Colonic mucosa (tissue), 4 donors: ENCODE measurements at regions not wholly inside any gene's neighbourhood (a gene's known extent, or its start where the extent isn't known, plus 50 kb on each side); places are given as distances from the start of the nearest gene placed in this dataset.

ENCODE experiments used
- DNase-seq: peaks from one replicate; pipeline ENCODE4 v3.0.0-alpha.2; 2020
- H3K27ac ChIP-seq: fragments of 200-600 bp; one replicate; pipeline ENCODE4 v1.8.0; 2021
- H3K27me3 ChIP-seq: fragments of 200-600 bp; one replicate; pipeline ENCODE4 v1.8.0; 2021
- H3K36me3 ChIP-seq: fragments of 200-600 bp; one replicate; pipeline ENCODE4 v1.8.0; 2021
- H3K4me1 ChIP-seq: fragments of 200-600 bp; one replicate; pipeline ENCODE4 v1.8.0; 2021; ENCODE audit warnings: mild to moderate bottlenecking
- H3K4me3 ChIP-seq: fragments of 200-600 bp; one replicate; pipeline ENCODE4 v1.8.0; 2021
- H3K9ac ChIP-seq, 2 donors: one replicate each; pipeline ENCODE4 v1.7.0; 2013; ENCODE audit warnings: control low read depth in 2 of 2, low read depth in 2 of 2, low read length in 2 of 2
- H3K9me3 ChIP-seq: fragments of 200-600 bp; one replicate; pipeline ENCODE4 v1.8.0; 2021
- CTCF ChIP-seq: fragments of 200-600 bp; IDR thresholded peaks from one replicate; pipeline ENCODE4 v1.8.0; 2022; ENCODE audit warnings: antibody characterized with exemption, mild to moderate bottlenecking
- intact Hi-C: fragments of 100-400 bp; cut with DNase I; formaldehyde crosslinking; loops from one replicate; pipeline ENCODE4 v1.14.1; 2022
- donor health status: healthy.
- donor health status: DM: no; HTN: no; CAD: no.
- donor health status: DM: no; HTN: no; CAD: no.

DNA sequence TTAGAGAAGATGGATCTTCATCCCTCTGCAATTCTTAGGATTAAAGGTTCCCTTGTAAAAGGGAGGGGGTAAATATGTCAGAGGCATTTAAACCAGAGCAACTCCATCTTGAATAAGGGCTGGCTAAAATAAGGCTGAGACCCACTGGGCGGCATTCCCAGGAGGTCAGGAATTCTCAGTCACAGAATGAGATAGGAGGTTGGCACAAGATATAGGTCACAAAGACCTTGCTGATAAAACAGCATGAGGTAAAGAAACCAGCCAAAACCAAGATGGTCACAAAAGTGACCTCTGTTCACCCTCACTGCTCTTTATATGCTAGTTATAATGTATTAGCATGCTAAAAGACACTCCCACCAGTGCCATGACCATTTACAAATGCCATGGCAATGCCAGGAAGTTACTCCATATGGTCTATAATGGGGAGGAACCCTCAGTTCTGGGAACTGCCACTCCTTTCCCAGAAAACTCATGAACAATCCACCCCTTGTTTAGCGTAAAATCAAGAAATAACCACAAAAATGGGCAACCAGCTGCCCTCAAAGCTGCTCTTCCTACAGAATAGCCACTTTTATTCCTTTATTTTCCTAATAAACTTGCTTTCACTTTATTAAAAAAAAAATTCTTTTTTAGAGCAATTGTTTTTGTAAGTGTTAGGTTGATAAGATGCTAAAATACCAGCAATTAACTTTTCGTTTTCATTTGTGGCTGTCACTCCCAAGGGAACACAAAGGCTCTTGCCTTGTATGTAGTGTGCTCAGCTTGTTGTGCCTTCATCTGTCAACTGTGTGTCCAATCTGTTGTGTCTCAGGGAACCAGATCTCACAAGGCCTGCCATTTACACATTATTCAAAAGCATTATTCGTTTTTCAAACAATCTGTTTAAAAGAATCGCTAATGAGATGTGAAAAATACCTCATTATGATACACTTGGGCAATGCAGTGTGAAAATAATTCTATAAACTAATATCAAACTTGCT lies 205.2 kb upstream of the RGPD4 start:
- H3K36me3 ChIP-seq: no peaks in the 10 kb centered on the region
- H3K4me1 ChIP-seq: no peaks in the 10 kb centered on the region
- no peak for TF ChIP-seq CTCF
- no peak overlapping the region for H3K9ac ChIP-seq
- intact Hi-C loops: no loop called here
- H3K4me3 ChIP-seq: no peak overlapping the region
- H3K9me3 ChIP-seq: no peaks in the 10 kb centered on the region
- no peak overlapping the region for H3K27ac ChIP-seq
- no peaks in the 10 kb centered on the region for H3K27me3 ChIP-seq
- DNase-seq: no peak

- TF ChIP-seq CTCF: no peak
- DNase-seq: no peak
- Histone ChIP-seq H3K4me1 (no peaks in the 10 kb centered on the region), H3K27me3 (no peaks in the 10 kb centered on the region), H3K36me3 (no peaks in the 10 kb centered on the region), H3K27ac (no peak overlapping the region), H3K9me3 (no peaks in the 10 kb centered on the region), H3K4me3 (no peak overlapping the region), H3K9ac (no peak overlapping the region)
- intact Hi-C loops: no loop called here
Observed at GRCh38 chr2:107622741-107623310, 203.9 kb upstream of the RGPD4 start.

DNA sequence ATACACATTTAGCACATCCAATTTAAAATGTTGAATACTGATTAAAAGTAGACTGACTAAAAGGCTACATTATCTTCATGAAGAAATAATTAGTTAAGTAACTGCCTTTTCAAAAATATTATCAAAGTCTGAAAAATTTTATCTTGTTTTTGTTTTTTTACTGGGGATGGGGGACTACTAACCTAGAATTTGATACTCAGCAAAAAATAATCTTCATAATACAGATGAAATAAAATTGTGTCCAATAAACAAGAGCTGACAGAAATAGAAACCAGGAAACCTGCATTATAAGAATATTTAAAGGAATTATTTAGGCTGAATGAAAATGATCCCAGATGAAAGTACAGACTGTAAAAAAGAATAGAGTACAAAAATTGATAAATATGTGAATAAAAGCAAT lies 200.7 kb upstream of the RGPD4 start:
- Histone ChIP-seq H3K9me3 (no peaks in the 10 kb centered on the region), H3K27me3 (no peaks in the 10 kb centered on the region), H3K9ac (no peak overlapping the region), H3K36me3 (no peaks in the 10 kb centered on the region), H3K4me1 (no peaks in the 10 kb centered on the region), H3K4me3 (no peak overlapping the region), H3K27ac (no peak overlapping the region)
- no peak for TF ChIP-seq CTCF
- intact Hi-C loops: no loop called here
- no peak for DNase-seq

DNA sequence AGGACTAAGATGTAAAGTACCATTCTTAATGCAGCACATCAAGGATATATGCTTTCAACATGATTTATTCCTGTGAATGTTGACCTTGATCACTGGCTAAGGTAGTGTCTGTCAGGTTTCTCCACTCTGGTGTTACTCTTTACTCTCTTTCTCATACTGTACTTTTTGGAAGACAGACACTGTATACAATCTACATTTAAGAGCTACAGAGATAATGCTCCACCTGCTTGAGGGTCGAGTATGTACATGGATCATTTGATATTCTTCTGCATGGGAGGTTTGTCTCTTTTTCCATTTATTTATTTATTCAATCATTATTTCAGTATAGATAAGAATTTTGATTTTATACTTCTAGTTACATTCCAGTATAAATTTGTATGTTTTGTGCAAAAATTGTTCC lies 199.5 kb upstream of the RGPD4 start:
- intact Hi-C loops: no loop called here
- no peak for TF ChIP-seq CTCF
- no peak overlapping the region for H3K27ac ChIP-seq
- H3K27me3 ChIP-seq: no peaks in the 10 kb centered on the region
- H3K4me1 ChIP-seq: no peaks in the 10 kb centered on the region
- no peaks in the 10 kb centered on the region for H3K36me3 ChIP-seq
- H3K9me3 ChIP-seq: no peaks in the 10 kb centered on the region
- DNase-seq: no peak
- H3K9ac ChIP-seq: no peak overlapping the region
- no peak overlapping the region for H3K4me3 ChIP-seq

DNA sequence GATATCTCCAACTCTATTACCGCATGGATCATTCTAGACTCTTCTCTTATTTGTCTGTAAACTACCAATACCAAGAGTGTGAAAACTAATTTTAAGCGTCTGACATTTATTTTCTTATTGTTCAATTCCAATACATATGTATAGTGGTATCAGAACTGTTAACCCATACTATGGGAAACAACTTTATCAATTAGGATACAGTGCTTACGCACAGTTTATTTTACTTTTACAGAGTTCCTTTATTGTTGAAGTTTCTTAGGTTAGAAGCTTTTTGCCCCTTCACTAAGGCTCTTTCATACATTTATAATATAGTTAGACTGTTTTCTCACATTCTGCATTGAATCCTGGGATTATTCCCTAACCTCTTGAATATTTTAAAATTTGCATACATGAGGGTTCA lies 198.8 kb upstream of the RGPD4 start:
- Histone ChIP-seq H3K27ac (no peak overlapping the region), H3K9ac (no peak overlapping the region), H3K4me1 (no peaks in the 10 kb centered on the region), H3K27me3 (no peaks in the 10 kb centered on the region), H3K4me3 (no peak overlapping the region), H3K9me3 (no peaks in the 10 kb centered on the region), H3K36me3 (no peaks in the 10 kb centered on the region)
- no peak for TF ChIP-seq CTCF
- intact Hi-C loops: no loop called here
- DNase-seq: no peak
